GM23338 (cell line): ENCODE measurements at regions not wholly inside any gene's neighbourhood (a gene's known extent, or its start where the extent isn't known, plus 50 kb on each side); places are given as distances from the start of the nearest gene placed in this dataset.

Experiments used
- ATAC-seq: fragments of 200-7000 bp; cut with Tn5 transposase; 3 replicates; pipeline ENCODE4 v1.9.1; 2020
- DNase-seq: peaks from one replicate; pipeline ENCODE4 v3.0.0-alpha.2; 2015; ENCODE audit warnings: low spot score
- H2AFZ ChIP-seq: fragments of 200-600 bp; sonication (generic); 2 replicates; pipeline ENCODE4 v1.8.0; 2016; ENCODE audit warnings: antibody characterized with exemption, mild to moderate bottlenecking, moderate library complexity
- H3F3A ChIP-seq: fragments of 200-600 bp; sonication (generic); replicated peaks from 2 replicates; pipeline ENCODE4 v1.8.0; 2017; ENCODE audit warnings: antibody characterized with exemption, mixed run types, low read depth
- H3K27ac ChIP-seq: fragments of 200-600 bp; sonication (generic); 2 replicates; pipeline ENCODE4 v1.6.1; 2016; ENCODE audit warnings: low read depth
- H3K27me3 ChIP-seq: fragments of 200-600 bp; sonication (generic); 2 replicates; pipeline ENCODE4 v1.8.0; 2016; ENCODE audit warnings: mild to moderate bottlenecking, mixed run types, moderate library complexity; ENCODE audit not compliant: insufficient read depth
- H3K36me3 ChIP-seq: fragments of 200-600 bp; sonication (generic); 2 replicates; pipeline ENCODE4 v1.8.0; 2016; ENCODE audit warnings: mild to moderate bottlenecking; ENCODE audit not compliant: insufficient read depth
- H3K4me1 ChIP-seq: fragments of 200-600 bp; sonication (generic); 2 replicates; pipeline ENCODE4 v1.8.0; 2016; ENCODE audit warnings: mild to moderate bottlenecking, moderate library complexity; ENCODE audit not compliant: insufficient read depth
- H3K4me2 ChIP-seq: fragments of 200-600 bp; sonication (generic); 2 replicates; pipeline ENCODE4 v1.7.1; 2017; ENCODE audit warnings: mixed run types
- H3K4me3 ChIP-seq: fragments of 200-600 bp; sonication (generic); 2 replicates; pipeline ENCODE4 v1.6.1; 2016; ENCODE audit warnings: mixed run types
- H3K79me2 ChIP-seq: fragments of 200-600 bp; sonication (generic); replicated peaks from 2 replicates; pipeline ENCODE4 v1.8.0; 2017; ENCODE audit warnings: mild to moderate bottlenecking; ENCODE audit not compliant: insufficient read depth
- H3K9me2 ChIP-seq: fragments of 200-600 bp; sonication (generic); 2 replicates; pipeline ENCODE4 v1.8.0; 2017; ENCODE audit not compliant: insufficient read depth
- H4K20me1 ChIP-seq: fragments of 200-600 bp; sonication (generic); replicated peaks from 2 replicates; pipeline ENCODE4 v1.8.0; 2017; ENCODE audit warnings: mild to moderate bottlenecking; ENCODE audit not compliant: insufficient read depth
- H3K27ac Mint-ChIP-seq: 2 replicates; pipeline ENCODE4 v1.8.0; 2020; ENCODE audit warnings: inconsistent platforms, mild to moderate bottlenecking, moderate library complexity, mixed read lengths
- H3K27me3 Mint-ChIP-seq: 3 replicates; pipeline ENCODE4 v1.8.0; 2022; ENCODE audit warnings: low read depth, mild to moderate bottlenecking, moderate library complexity, mixed read lengths, inconsistent platforms; ENCODE audit not compliant: insufficient read depth, poor library complexity
- H3K36me3 Mint-ChIP-seq: 3 replicates; pipeline ENCODE4 v1.8.0; 2021; ENCODE audit warnings: low read depth, mild to moderate bottlenecking, inconsistent platforms, moderate library complexity, mixed read lengths
- H3K4me1 Mint-ChIP-seq: 3 replicates; pipeline ENCODE4 v1.8.0; 2020; ENCODE audit warnings: mild to moderate bottlenecking, inconsistent platforms, mixed read lengths
- H3K4me3 Mint-ChIP-seq: 3 replicates; pipeline ENCODE4 v1.8.0; 2021; ENCODE audit warnings: moderate library complexity, mild to moderate bottlenecking, inconsistent platforms, mixed read lengths
- H3K9me3 Mint-ChIP-seq: 3 replicates; pipeline ENCODE4 v1.8.0; 2020; ENCODE audit warnings: moderate library complexity, mild to moderate bottlenecking, inconsistent platforms, mixed read lengths
- CREB1 ChIP-seq: fragments of 250-450 bp; sonication (Bioruptor Pico); IDR thresholded peaks from 2 replicates; pipeline ENCODE4 v1.5.0; 2020; ENCODE audit warnings: low read depth, mild to moderate bottlenecking, moderate library complexity
- EZH2phosphoT487 ChIP-seq: fragments of 200-600 bp; sonication (generic); IDR thresholded peaks from one replicate; pipeline ENCODE4 v1.8.1; 2018; ENCODE audit warnings: antibody characterized with exemption; ENCODE audit not compliant: unreplicated experiment
- JUNB ChIP-seq: IDR thresholded peaks from one replicate; pipeline ENCODE4 v1.6.1; 2016; ENCODE audit warnings: antibody characterized with exemption; ENCODE audit not compliant: unreplicated experiment
- POLR2AphosphoS5 ChIP-seq: IDR thresholded peaks from 2 replicates; pipeline ENCODE4 v1.6.1; 2016; ENCODE audit warnings: antibody characterized with exemption, low read depth
- STAT1 ChIP-seq: IDR thresholded peaks from one replicate; pipeline ENCODE4 v1.6.1; 2016; ENCODE audit warnings: antibody characterized with exemption; ENCODE audit not compliant: unreplicated experiment
- ZNF114 ChIP-seq: fragments of 250-450 bp; sonication (Bioruptor Pico); IDR thresholded peaks from 2 replicates; pipeline ENCODE4 v1.5.0; 2020; ENCODE audit warnings: mild to moderate bottlenecking, moderate library complexity
- ZNF462 ChIP-seq: fragments of 250-450 bp; sonication (Bioruptor Pico); IDR thresholded peaks from 2 replicates; pipeline ENCODE4 v1.5.0; 2020; ENCODE audit warnings: mild to moderate bottlenecking, moderate library complexity

GRCh38 chr13:73578251-73578875 is 519.6 kb downstream of the KLF5 start:
- H3K4me2 ChIP-seq = no peak overlapping the region
- peaks cover 11% of the 10 kb centered on the region for H3K9me2 ChIP-seq
- no peak for TF ChIP-seq CREB1 (CRISPR knock-in tag)
- TF ChIP-seq STAT1 = no peak
- no peak for TF ChIP-seq ZNF462 (CRISPR knock-in tag)
- no peak for TF ChIP-seq JUNB
- TF ChIP-seq POLR2AphosphoS5 = no peak
- TF ChIP-seq EZH2phosphoT487 = no peak
- TF ChIP-seq ZNF114 (CRISPR knock-in tag) = no peak
- H3K4me3 ChIP-seq = no peak overlapping the region
- H2AFZ ChIP-seq = no peak overlapping the region
- no peak for DNase-seq
- Mint-ChIP-seq H3K4me1 (peaks cover 3% of the 10 kb centered on the region; the same call in 2 of the 3 replicates), H3K4me3 (no peak overlapping the region), H3K9me3 (peaks cover 15% of the 10 kb centered on the region; the same call in 2 of the 3 replicates), H3K36me3 (peaks cover 7% of the 10 kb centered on the region; the same call in 2 of the 3 replicates), H3K27ac (no peak overlapping the region), H3K27me3 (peaks cover 6% of the 10 kb centered on the region)
- H3F3A ChIP-seq = no peaks in the 10 kb centered on the region
- no peaks in the 10 kb centered on the region for H3K36me3 ChIP-seq
- no peak for ATAC-seq
- H3K27me3 ChIP-seq = no peaks in the 10 kb centered on the region
- H3K27ac ChIP-seq = no peak overlapping the region
- H3K79me2 ChIP-seq = no peaks in the 10 kb centered on the region
- H3K4me1 ChIP-seq = no peaks in the 10 kb centered on the region
- H4K20me1 ChIP-seq = no peaks in the 10 kb centered on the region
